NCI-H345 treated with DMSO at 0.1 percent for 48 hours (cell line): ENCODE measurements at regions not wholly inside any gene's neighbourhood (a gene's known extent, or its start where the extent isn't known, plus 50 kb on each side); places are given as distances from the start of the nearest gene placed in this dataset.
"Not testable (repeated sequence)": the region's sequence is repeated elsewhere in the genome, so short reads cannot be mapped to it uniquely, and the experiment has no call there.

Experiments used
- DNase-seq: peaks from one replicate; lab custom pipeline; 2025; ENCODE audit not compliant: unreplicated experiment; lab: John Stamatoyannopoulos, UW

DNA sequence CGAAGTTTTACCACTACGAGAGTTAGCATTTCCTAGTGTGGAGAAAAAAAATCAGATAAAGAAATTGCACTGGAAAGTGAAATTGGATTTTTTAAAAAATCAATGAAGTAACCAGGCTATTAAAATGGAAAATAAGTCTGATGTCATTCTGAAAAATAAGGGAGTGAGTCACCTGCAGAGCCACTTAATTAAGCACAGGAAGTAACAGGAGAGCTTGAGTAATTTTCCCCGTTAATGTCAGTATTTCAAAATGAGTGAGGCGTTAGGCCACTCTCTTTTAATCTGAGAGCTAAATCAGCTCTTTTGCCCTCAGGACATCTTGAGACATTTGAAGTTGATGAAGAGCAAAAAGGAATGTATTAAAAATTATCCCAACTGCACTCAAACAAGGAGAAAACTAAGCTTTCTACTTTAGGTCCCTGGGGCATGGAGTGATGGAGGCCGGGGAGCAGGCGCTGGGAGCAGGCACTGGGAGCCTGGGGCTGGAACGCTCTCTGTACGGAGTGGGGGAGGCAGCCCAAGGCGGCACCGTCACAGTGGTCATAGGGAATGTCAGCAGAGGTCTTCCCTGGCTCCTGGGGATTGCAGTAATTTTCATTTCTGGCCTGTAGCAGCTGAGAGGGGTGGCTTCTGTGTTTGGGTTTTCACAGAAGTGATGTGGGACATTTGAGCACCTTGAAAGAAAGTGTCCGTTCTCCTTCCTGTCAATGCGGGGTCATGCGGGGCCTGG is 194.6 kb downstream of the BCL2L11 start:
- DNase-seq: not testable (repeated sequence)

DNA sequence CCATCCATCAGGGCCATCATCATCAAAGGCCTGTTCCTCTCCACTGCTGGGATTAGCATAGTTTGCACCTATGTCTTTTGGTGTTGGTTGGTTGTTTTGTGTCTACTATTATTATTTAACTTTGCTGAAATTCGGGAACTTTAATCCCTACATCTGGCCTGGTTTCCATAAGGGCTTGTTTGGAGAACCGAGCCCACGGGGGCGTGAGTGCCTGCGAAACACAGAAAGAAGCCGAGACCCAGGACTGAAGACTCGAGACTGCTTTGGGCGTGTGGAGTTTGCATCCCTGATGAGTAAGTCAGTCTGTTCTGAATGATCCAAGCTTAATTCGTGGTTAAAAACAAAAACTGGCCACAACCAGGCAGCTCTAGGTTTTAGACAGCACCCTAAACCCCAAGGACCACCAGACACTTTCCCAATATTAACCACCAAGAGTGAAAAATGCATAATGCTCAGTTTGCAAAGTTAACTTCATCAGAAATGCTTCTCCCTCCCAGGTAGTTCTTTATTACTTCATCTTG is 195.6 kb downstream of the BCL2L11 start:
- not testable (repeated sequence) for DNase-seq

DNA sequence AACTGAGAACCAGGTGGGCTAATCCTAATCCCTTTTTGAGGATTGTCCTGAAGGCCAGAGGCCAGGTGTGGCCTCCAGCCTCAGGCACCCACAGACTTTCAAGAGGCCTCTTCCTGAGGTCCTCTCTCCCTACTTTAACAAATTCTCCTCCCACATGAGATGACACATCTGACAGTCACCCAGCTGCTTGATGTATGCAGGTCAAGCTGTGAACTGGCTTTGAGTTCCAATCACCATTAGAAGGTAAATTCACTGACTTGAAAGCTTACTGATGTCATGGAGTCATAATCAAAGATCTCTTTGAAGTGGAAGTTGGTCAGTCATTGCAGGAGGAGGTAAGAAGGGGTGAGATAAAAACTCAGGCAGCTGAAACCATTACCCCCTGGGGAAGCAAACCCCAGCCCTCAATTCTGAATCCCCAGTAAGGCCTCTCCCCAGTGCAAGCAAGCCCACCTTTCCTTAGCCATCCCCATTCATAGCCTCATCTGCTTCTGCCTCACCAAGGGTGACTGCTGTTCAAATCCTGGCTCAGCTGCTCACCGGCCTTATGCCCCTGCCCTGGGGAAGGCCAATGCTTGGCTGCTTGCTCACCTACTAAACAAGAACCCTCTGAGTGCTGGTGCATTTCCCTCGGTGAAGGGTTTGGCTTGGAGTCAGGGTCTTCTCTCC is 196.3 kb downstream of the BCL2L11 start:
- not testable (repeated sequence) for DNase-seq

DNA sequence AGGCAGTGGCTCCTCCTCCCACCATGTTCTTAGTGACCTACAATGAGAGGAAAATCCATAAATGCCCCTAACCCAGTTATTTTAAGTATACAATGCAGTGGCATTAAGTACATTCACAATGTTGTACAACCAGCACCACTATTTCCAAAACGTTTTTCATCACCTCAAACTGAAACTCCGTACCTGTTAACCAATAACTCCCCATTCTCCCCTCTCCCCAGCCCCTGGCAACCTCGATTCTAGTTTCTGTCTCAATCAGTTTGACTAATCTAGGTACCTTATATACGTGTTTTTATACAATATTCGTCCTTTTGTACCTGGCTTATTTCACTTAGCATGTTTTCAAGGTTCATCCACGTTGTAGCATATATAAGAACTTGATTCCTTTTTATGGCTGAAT is 198.8 kb downstream of the BCL2L11 start:
- not testable (repeated sequence) for DNase-seq

DNA sequence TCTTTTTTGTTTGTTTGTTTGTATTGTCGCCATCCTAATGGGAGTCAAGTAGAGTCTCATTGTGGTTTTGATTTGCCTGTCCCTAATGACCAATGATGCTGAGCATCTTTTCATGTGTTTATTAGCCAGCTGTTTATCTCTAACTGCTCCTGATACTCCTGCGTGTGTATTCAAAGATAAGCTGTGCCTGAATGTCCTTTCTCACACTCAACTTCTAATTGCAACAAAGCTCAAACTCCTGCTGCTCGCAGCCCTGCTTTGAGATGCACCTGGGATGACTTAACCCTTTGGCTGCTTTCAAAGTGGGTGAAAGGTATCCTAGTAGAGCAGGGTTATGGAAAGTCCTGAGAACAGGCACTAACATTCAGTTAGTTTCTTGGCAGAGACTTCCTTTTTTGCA is 199.6 kb downstream of the BCL2L11 start:
- DNase-seq: not testable (repeated sequence)

DNA sequence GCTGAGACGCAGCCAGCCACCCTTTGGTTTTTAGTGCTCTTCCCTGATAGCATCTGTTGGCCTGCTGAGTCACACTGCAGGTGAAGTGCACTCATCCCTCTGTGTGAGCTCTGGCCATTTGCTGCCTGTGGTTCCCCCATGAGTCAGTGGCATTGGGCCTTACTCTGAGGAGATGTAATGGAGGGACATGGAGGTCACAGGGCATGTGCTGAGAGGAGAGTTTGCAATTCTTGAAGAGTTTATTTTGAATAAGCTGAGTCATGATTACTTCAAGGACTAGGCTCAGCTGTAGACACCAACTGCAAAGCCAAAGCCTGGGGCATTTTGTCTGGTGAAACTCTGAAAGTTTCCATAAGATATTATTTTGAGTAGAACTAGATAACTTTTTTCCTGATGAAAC is 200.3 kb downstream of the BCL2L11 start:
- not testable (repeated sequence) for DNase-seq

DNA sequence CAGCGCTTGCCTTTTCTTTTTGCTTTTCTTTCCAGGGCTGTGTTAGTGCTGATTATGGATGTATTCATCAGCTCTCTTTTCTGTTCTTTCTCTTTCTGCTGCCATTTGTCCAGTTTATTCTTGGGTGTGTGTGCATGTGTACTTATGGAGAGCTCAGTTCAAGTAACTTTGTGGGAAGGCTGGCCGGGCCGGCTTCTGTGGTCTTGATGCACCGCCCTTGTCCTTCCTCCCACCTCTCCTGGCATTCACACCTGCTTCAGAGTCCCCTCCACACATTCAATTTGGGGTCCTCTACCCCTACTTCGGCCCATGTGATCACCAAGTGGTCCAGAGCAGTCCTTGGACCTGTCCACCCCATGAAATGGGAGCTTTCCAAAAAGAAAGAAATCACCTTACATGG is 202.7 kb downstream of the BCL2L11 start:
- not testable (repeated sequence) for DNase-seq

DNA sequence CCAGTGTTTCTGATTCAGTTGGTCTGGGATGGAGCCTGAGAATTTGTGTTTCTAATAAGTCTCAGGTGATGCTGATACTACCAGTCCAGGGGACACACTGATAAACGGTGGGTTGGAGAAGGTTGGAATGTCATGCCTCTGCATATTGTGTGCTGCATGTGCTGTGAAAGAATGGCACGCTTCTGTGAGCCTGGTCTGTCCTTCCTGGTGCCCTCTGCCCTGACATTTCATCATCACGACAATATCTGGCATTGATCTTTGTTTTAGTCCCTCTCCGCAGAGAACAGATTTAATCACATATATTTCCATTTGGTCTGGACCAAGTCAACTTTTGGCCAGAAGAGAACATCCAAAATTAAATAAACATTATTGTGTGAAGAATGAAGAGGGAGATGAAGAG is 207.0 kb downstream of the BCL2L11 start:
- not testable (repeated sequence) for DNase-seq

DNA sequence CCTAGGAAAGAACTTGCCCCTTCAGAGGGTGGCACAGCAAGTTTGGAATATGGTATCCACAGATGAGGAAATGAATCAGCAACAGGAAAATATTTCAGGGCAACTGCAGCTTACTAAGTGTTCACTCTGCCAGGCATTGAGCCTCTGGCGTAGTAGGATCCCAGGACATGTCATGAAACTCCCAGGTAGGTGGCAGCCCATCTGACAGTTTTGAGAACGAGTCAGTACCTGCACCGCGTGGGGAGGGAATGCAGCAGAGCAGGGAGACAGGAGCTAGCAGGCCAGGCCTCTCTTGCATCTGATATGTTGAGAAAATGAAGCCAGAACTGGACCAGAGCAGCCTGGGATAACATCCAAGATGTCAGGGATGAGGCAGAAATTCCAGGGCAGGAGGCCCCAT is 208.6 kb downstream of the BCL2L11 start:
- not testable (repeated sequence) for DNase-seq

DNA sequence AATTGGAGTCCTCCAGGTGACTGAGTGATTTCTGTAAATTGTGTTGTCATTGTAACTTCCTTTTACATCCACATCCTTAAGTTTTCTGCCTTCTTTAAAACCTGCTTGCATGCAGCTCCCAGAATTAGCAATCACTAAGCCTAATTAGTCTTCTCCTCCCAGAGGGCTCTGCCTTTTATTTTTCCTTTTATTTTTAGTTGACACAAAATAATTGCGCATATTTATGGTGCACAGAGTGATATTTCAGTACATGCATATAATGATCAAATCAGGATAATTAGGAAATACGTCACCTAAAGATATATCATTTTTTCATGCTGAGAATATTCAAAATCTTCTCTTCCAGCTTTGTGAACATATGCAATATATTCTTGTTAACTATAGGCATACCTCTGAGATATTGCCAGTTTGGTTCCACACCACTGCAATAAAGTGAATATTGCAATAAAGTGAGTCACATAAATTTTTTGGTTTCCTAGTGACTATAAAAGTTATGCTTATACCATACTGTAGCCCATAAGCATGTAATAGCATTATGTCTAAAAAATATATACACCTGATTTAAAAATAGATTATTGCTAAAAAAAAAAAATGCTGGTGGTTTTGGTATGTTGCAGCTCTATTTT is 210.5 kb downstream of the BCL2L11 start:
- not testable (repeated sequence) for DNase-seq

DNA sequence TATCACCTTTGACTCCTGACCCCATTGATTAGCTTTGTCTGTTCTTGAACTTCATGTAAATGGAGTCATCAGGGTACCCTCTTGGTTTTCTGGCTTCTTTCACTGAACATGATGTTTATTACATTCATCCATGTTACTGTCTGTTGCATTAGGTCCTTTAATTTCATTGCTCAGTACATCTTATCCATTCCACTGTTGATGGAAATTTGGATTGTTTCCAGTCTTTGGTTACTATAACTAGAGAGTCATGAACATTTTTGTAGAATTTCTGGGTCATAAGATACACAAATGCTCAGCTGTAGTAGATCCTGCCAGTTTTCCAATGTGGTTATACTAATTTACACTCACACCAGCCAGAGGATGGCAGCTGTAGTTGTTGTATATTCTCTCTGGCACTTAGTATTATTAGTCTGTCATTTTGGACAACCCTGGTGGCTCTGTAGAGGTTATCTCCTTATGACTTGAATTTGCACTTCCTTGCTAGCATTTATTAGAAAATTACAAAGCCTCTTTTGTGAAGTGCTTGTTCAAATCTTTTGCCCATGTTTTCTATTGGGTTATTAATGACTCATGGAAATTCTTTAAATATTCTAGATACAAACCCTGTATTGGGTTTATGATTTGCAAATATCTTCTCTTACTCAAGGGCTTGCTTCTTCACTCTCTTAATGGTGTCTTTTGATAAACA is 214.7 kb downstream of the BCL2L11 start:
- not testable (repeated sequence) for DNase-seq

DNA sequence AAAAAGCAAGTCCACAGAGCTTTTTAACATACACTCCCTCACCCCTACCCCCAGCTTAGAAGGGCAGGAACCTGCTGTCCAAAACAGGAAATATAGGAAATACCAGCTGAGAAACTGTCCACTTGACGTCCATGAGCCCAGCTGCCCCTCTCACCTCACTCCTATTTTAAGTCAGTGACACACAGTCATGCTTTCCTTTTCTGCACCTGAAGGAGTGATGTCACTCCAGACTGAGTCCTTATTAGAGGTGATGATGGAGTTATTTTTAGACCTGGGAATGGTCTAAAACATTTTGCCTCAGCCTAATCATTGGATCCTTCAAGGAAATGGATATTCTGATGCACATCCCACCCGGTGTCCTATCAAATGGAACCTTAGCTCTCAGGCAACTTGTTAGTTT is 217.8 kb downstream of the BCL2L11 start:
- not testable (repeated sequence) for DNase-seq

DNA sequence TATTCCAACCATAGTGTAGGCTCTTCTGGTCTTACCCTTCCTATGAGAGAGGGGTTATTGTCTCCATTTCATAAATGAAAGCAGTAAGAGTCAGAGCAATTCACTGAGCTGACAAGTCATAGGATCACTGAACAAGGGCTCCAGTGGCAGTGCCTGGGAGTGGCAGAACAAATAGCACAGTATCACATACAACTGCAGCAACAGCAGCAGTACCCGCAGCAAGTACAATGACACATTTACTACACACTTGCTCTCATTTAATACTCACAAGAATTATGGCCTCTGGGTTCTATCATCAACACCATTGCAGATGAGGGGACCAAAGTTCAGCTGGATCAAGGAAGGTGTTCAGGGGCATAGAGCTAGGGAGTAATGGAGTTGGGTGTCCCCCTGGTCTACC is 218.8 kb downstream of the BCL2L11 start:
- DNase-seq: not testable (repeated sequence)

DNA sequence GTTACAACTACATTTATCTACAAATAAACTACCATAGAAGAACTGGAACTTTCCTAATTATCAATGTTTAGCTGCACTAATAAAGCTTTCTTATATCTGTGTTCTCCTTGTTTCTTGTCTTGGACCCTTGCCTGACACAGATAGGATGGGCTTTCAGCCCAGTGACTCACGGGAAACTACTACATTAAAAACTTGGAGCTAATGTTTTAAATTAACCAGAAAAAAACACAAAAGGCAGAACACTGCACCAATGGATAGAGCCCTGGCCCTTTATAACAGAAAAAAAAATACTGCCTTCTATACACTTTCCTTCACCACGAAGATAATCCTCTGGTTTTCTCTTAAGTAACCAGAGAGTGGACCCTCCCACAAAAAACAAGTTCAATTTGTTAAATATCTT is 223.9 kb downstream of the BCL2L11 start:
- not testable (repeated sequence) for DNase-seq

DNA sequence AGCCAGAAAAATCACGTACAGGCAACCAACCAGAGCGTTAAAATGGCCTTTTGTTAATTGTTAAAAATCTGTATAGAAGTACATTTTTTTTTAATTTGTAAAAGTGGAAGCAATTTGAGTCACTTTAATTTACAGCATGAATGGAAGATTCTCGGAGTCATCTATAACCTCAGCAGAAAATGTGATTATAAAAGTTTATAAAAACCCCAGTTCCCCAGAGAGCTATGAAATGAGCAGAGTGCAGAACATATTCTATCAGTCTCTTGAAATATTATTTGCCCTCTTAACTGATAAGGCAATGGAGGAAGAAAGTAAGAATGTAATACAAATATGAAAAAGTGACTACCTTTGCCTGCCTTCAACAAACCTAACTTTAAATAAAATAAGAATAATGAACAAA is 224.7 kb downstream of the BCL2L11 start:
- not testable (repeated sequence) for DNase-seq

DNA sequence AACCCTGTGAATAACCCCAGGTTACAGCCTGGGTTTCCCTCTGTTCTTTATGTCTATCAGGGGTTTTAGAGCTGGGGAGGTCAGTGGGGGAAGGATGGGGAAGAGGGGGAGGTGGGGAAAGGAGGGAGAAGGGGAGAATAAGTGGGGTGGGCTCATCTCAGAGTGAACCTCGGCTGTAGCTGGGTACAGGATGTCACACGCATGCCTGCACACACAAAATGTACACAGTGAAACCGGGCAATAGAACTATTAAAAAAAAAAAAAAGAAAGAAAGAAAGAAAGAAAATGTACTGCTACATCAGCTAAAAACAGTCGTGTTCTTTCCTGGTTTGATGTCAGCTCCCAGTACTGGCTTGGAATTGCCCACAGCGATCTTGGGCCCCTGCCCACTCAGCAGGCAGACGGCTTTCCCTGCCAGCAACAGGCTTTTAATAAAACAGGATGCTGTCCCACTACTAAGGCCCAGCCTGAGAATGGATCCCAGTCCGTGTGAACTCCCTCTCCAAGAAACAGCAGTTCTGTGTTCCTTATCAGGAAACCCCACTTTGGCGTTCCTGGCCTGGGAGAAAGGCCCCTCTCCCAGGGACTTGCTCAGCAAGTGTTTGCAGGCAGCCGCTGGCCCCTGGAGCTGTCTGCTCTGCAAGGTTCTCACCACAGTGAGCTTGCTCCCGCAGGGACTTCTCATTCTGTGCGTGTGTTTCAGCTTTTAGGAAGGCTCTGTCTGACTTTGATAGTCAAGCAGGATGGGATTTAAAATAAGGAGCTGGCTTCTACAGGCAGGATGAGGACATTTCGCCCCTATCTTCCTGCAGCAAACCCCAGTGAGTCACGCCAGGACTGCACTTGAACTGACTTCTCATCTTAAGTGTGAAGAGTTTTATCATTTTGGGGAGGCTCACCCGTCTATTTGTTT is 225.6 kb downstream of the BCL2L11 start:
- DNase-seq: not testable (repeated sequence)

DNA sequence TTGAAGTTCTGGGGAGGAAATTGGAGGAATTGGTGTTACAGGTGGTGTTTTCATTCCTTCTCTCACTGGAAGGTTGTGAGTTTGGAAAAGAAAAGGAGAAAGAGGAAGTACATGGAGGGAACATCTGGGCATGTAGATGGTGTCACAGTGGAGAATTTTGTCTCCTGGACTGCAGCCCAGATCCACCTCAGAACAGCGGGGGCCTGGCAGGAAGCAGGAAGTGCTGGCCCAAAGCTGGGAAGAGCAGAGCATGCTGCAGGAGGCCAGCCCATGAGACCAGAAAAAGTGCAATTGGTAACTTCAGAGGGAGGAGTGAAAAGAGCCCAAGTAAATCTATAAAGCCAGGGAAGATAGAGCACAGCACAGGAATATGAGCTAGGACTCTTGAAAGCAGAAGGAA is 227.0 kb downstream of the BCL2L11 start:
- not testable (repeated sequence) for DNase-seq

DNA sequence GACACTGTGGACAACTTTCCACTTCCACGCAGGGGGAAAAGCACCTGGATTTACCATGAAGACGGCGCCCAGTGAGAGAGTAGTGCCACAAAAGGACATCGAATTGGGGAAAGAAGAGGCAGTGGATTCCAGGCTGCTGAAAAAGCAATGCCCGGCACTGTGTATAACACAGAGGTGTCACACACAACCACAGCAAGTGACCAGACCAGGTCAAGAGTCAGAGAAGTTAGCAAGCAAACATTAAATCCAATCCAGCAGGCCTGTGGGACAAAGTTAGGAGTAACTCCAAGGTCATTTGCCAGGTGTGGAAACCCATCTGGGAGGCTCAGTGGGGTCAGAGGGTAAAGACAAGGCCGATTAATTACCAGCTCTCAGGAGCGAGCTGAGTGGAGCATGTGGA is 227.6 kb downstream of the BCL2L11 start:
- DNase-seq: not testable (repeated sequence)

DNA sequence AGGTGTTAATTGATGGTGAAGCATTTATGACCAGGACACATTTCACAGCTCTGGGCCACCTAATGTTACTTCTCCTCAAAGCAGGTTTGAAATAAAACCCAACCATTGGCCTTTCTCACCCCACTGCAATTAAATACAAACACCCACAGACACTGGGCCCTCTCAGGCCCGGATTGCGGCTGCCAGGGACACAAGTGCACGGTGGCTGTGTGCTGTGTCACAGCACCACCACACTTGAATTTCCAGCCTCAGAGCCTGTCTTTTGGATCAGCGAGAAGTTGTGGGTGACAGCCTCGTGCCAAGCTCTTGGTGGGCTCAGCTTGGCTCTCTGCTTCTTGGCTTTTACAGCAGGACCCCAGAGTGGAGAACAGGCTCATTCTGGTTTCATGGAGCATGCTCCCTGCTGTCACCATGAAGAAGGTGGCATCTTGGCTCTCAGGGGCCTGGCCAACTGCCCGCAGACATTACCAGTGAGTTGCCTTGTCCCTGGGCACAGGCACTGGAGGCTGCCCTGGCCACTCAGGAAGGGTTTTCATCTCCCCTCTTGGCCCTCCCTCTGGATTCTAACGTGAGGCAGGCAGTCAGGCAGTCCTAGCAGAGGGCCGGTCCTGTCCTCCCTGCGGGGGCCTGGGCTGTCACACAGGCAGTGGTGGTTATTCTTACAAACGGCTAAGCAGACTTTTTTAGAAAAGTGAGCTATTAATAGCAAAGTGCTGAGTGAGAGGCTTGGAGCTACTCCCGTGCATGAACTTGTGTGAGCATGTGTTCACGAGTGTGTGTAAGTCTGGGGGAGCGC is 234.5 kb downstream of the BCL2L11 start:
- DNase-seq: not testable (repeated sequence)
